HepG2 (cell line): ENCODE measurements at regions not wholly inside any gene's neighbourhood (a gene's known extent, or its start where the extent isn't known, plus 50 kb on each side); places are given as distances from the start of the nearest gene placed in this dataset.

ENCODE experiments used
- ATAC-seq: fragments of 200-7000 bp; cut with Tn5 transposase; 3 replicates; pipeline ENCODE4 v1.9.1; 2020; ENCODE audit warnings: mild to moderate bottlenecking, moderate library complexity
- BruUV-seq: library from RNA; stranded (reverse); fragments of 400-500 nt; replicated peaks from 2 replicates; lab custom pipeline; 2021; lab: Mats Ljungman, UMichigan
- CTCF ChIA-PET: fragments of 300-600 bp; formaldehyde crosslinking; extraction: SDS; loops from one replicate; lab custom pipeline; 2021; ENCODE audit warnings: low total read pairs, inconsistent platforms, low intra/inter-chr PET ratio; lab: Yijun Ruan, JAX
- POLR2A ChIA-PET: fragments of 350-600 bp; sonication (Branson Sonifier 250); formaldehyde crosslinking; loops from one replicate; lab custom pipeline; 2020; ENCODE audit warnings: antibody characterized with exemption, inconsistent platforms; lab: Yijun Ruan, JAX
- DNase-seq: peaks from one replicate; pipeline ENCODE4 v3.0.0-alpha.2; 2015; ENCODE audit warnings: low spot score
- FAIRE-seq: peaks from 3 replicates; lab custom pipeline; 2011; peaks lifted over from hg19 to GRCh38; lab: Jason Lieb, UNC
- H2AFZ ChIP-seq: one replicate; pipeline ENCODE4 v1.6.1; 2011; ENCODE audit warnings: low read length, inconsistent platforms
- H3K27ac ChIP-seq: fragments of 300-600 bp; 3 replicates; pipeline ENCODE4 v1.8.0; 2011; ENCODE audit warnings: mixed run types, mild to moderate bottlenecking, mixed read lengths, low read length, inconsistent platforms; ENCODE audit not compliant: insufficient read depth; ENCODE audit errors: extremely low read length
- H3K27me3 ChIP-seq, 2 experiments: fragments of 200-600 bp in 1 of 2; 2 replicates in 1 of 2; 3 replicates in 1 of 2; pipeline versions ENCODE4 v1.6.0 to v1.8.0; 2011; ENCODE audit warnings: low read length in 2 of 2, mild to moderate bottlenecking in 2 of 2, moderate library complexity in 2 of 2, inconsistent platforms in 1 of 2; ENCODE audit not compliant: insufficient read depth in 2 of 2, control insufficient read depth in 1 of 2
- H3K36me3 ChIP-seq, 2 experiments: fragments of 200-600 bp in 1 of 2; replicated peaks in 1 of 2; 2 replicates in 1 of 2; 3 replicates in 1 of 2; pipeline versions ENCODE4 v1.5.1 to v1.8.0; 2011; ENCODE audit warnings: low read length in 2 of 2, inconsistent platforms in 1 of 2; ENCODE audit not compliant: insufficient read depth in 2 of 2, control insufficient read depth in 1 of 2
- H3K4me1 ChIP-seq: 2 replicates; pipeline ENCODE4 v1.5.1; 2012; ENCODE audit warnings: low read length, inconsistent platforms; ENCODE audit not compliant: insufficient read depth
- H3K4me2 ChIP-seq: 2 replicates; pipeline ENCODE4 v1.6.0; 2011; ENCODE audit warnings: low read depth, low read length, inconsistent platforms
- H3K4me3 ChIP-seq, 3 experiments: fragments of 200-600 bp in 1 of 3; sonication (generic), shearing (Covaris generic) in 1 of 3; replicated peaks in 1 of 3; 2 replicates each; pipeline ENCODE4 v1.5.1; 2011 to 2016; ENCODE audit warnings: low read length in 3 of 3, inconsistent platforms in 2 of 3, low read depth in 2 of 3, mild to moderate bottlenecking in 2 of 3, control low read depth in 1 of 3, mixed read lengths in 1 of 3; ENCODE audit not compliant: insufficient read depth in 1 of 3
- H3K79me2 ChIP-seq: one replicate; pipeline ENCODE4 v1.6.1; 2011; ENCODE audit warnings: low read length, inconsistent platforms; ENCODE audit not compliant: insufficient read depth
- H3K9ac ChIP-seq: 2 replicates; pipeline ENCODE4 v1.6.0; 2011; ENCODE audit warnings: mild to moderate bottlenecking, low read depth, low read length, inconsistent platforms; ENCODE audit not compliant: insufficient read depth
- H3K9me3 ChIP-seq: 2 replicates; pipeline ENCODE4 v1.5.1; 2012; ENCODE audit warnings: mild to moderate bottlenecking, low read length
- H4K20me1 ChIP-seq: 2 replicates; pipeline ENCODE4 v1.6.0; 2011; ENCODE audit warnings: inconsistent platforms, mild to moderate bottlenecking, low read length, moderate library complexity; ENCODE audit not compliant: insufficient read depth
- BRCA1 ChIP-seq: sonication (generic); formaldehyde crosslinking; IDR thresholded peaks from 2 replicates; pipeline ENCODE4 v1.4.0; 2020; ENCODE audit warnings: missing genetic modification reagents
- CAMTA2 ChIP-seq: sonication (generic); formaldehyde crosslinking; IDR thresholded peaks from 2 replicates; pipeline ENCODE4 v1.4.0; 2020; ENCODE audit warnings: mild to moderate bottlenecking, missing genetic modification reagents, borderline replicate concordance
- CBX5 ChIP-seq: sonication (generic); formaldehyde crosslinking; IDR thresholded peaks from 2 replicates; pipeline ENCODE4 v1.4.0; 2020; ENCODE audit warnings: missing genetic modification reagents, borderline replicate concordance
- GATA4 ChIP-seq: sonication (generic); IDR thresholded peaks from 2 replicates; pipeline ENCODE4 v1.6.1; 2016; ENCODE audit warnings: antibody characterized with exemption, low read depth, borderline replicate concordance
- ZNF781 ChIP-seq: sonication (generic); formaldehyde crosslinking; IDR thresholded peaks from 2 replicates; pipeline ENCODE4 v1.5.1; 2020; ENCODE audit warnings: borderline replicate concordance, mild to moderate bottlenecking, missing genetic modification reagents; ENCODE audit errors: not compliant biosample characterization
- WGBS: methylation state at CpG from one replicate; pipeline ENCODE4 v1.1.6; 2017; ENCODE audit warnings: low lambda C conversion rate; 5-methylcytosine and 5-hydroxymethylcytosine counted together
- in situ Hi-C: cut with HindIII; loops from 2 replicates; pipeline ENCODE4 v1.10.0; 2017; ENCODE audit warnings: low pct_unique_long_range_greater_than_20kb; ENCODE audit not compliant: extremely low pct_ligation_motif_present
- intact Hi-C: fragments of 100-400 bp; cut with micrococcal nuclease; formaldehyde crosslinking; loops from one replicate; pipeline ENCODE4 v1.10.0; 2022; ENCODE audit not compliant: unreplicated experiment
- TF ChIP-seq, protein P1 (sequence below): sonication (generic); formaldehyde crosslinking; IDR thresholded peaks from 2 replicates; pipeline ENCODE4 v1.4.0; 2020; ENCODE audit warnings: low read depth, mild to moderate bottlenecking, missing genetic modification reagents
- TF ChIP-seq, protein P2 (sequence below): sonication (generic); formaldehyde crosslinking; IDR thresholded peaks from 2 replicates; pipeline ENCODE4 v1.5.0; 2020; ENCODE audit warnings: mild to moderate bottlenecking, missing genetic modification reagents

DNA sequence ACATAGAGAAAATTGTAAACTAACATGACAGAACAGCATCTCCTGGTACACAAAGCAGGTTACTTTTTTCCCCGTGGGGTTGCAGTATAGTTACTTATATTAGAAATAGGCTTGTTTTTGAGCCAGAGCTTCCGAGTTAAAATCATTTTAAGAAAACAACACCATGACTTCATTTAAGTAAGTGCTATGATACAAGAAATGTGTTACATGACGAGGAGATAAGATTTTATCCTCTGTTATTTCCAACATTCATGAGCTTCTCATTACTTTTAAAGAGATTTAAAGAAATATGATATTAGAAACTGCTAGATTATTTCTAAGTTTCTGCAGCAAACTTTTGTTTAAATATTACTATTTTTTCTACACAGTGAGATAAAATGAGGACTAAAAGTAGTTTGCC, 968.7 kb downstream of the GATA3 start (continued):
- TF ChIP-seq, protein P1, sequence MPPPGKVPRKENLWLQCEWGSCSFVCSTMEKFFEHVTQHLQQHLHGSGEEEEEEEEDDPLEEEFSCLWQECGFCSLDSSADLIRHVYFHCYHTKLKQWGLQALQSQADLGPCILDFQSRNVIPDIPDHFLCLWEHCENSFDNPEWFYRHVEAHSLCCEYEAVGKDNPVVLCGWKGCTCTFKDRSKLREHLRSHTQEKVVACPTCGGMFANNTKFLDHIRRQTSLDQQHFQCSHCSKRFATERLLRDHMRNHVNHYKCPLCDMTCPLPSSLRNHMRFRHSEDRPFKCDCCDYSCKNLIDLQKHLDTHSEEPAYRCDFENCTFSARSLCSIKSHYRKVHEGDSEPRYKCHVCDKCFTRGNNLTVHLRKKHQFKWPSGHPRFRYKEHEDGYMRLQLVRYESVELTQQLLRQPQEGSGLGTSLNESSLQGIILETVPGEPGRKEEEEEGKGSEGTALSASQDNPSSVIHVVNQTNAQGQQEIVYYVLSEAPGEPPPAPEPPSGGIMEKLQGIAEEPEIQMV (CRISPR knock-in tag): no peak
- TF ChIP-seq BRCA1 (CRISPR knock-in tag): no peak
- TF ChIP-seq GATA4: no peak
- TF ChIP-seq CAMTA2 (CRISPR knock-in tag): no peak
- no peak for TF ChIP-seq ZNF781

DNA sequence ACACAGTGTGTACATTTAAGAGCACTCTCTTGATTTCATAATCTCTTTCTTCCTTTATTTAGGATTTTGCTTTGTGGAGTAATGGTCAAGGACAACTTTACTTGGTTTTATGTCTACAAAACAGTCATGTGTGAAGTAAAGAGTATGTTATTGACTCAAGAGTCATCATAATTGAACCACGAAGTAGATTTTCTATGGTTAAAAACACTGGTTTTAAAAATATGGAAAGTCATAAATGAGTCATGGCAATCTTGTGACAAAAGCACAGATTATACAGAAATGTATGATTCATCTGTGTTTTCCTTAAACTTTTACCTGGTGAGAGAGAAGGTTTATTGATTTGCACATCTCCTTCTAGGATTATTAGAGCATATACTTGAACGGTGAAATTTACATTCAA, 969.7 kb downstream of the GATA3 start:
- H2AFZ ChIP-seq: no peak overlapping the region
- H3K4me3 ChIP-seq: no peak overlapping the region
- WGBS: 0% methylated on average over 2 of the region's 2 CpGs
- CTCF ChIA-PET: no interaction called here
- no peak overlapping the region for H3K9ac ChIP-seq
- TF ChIP-seq, protein P2, sequence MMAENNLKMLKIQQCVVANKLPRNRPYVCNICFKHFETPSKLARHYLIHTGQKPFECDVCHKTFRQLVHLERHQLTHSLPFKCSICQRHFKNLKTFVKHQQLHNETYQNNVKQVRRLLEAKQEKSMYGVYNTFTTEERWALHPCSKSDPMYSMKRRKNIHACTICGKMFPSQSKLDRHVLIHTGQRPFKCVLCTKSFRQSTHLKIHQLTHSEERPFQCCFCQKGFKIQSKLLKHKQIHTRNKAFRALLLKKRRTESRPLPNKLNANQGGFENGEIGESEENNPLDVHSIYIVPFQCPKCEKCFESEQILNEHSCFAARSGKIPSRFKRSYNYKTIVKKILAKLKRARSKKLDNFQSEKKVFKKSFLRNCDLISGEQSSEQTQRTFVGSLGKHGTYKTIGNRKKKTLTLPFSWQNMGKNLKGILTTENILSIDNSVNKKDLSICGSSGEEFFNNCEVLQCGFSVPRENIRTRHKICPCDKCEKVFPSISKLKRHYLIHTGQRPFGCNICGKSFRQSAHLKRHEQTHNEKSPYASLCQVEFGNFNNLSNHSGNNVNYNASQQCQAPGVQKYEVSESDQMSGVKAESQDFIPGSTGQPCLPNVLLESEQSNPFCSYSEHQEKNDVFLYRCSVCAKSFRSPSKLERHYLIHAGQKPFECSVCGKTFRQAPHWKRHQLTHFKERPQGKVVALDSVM (CRISPR knock-in tag): no peak
- no peak for TF ChIP-seq CBX5 (CRISPR knock-in tag)
- H3K79me2 ChIP-seq: no peaks in the 10 kb centered on the region
- no peak for DNase-seq
- no peaks in the 10 kb centered on the region for H4K20me1 ChIP-seq
- no peaks in the 10 kb centered on the region for H3K27me3 ChIP-seq
- no peaks in the 10 kb centered on the region for H3K9me3 ChIP-seq
- no peak overlapping the region for H3K4me2 ChIP-seq
- H3K36me3 ChIP-seq: no peaks in the 10 kb centered on the region
- POLR2A ChIA-PET: no interaction called here
- no peak for ATAC-seq
- in situ Hi-C loops: no loop called here
- no peak for FAIRE-seq
- H3K4me1 ChIP-seq: no peaks in the 10 kb centered on the region
- no TSS peak for BruUV-seq
- intact Hi-C loops: no loop called here
- no peak overlapping the region for H3K27ac ChIP-seq
